ENCODE measurements at regions not wholly inside any gene's neighbourhood (a gene's known extent, or its start where the extent isn't known, plus 50 kb on each side); places are given as distances from the start of the nearest gene placed in this dataset.

GRCh38 chr15:46701346-46701745, 1016.0 kb upstream of the SEMA6D start:
- DNase-seq (ENCODE audit: extremely low read depth, low read depth) = no peak
- no peak for TF ChIP-seq CTCF (IDR thresholded peaks at IDR 0.05; ENCODE audit: low read depth, low read length)

- TF ChIP-seq CTCF (IDR thresholded peaks at IDR 0.05; ENCODE audit: low read depth, low read length) = no peak
- no peak for DNase-seq (ENCODE audit: extremely low read depth, low read depth)
These were observed 1015.4 kb upstream of the SEMA6D start for GRCh38 chr15:46701896-46702295.

- no peak for DNase-seq (ENCODE audit: extremely low read depth, low read depth)
- no peak for TF ChIP-seq CTCF (IDR thresholded peaks at IDR 0.05; ENCODE audit: low read depth, low read length)
These were observed 1014.1 kb upstream of the SEMA6D start for GRCh38 chr15:46703020-46703861.

- no peak for DNase-seq (ENCODE audit: extremely low read depth, low read depth)
These were observed 1013.3 kb upstream of the SEMA6D start for GRCh38 chr15:46703871-46704637.

GRCh38 chr15:46707452-46707851, 1009.9 kb upstream of the SEMA6D start:
- TF ChIP-seq CTCF (IDR thresholded peaks at IDR 0.05; ENCODE audit: low read depth, low read length) = no peak
- DNase-seq (ENCODE audit: extremely low read depth, low read depth) = no peak

More at GRCh38 chr15:46703871-46704637, 1013.3 kb upstream of the SEMA6D start:
- TF ChIP-seq CTCF (IDR thresholded peaks at IDR 0.05; ENCODE audit: low read depth, low read length) = no peak

- no peak for DNase-seq (ENCODE audit: extremely low read depth, low read depth)
- TF ChIP-seq CTCF (IDR thresholded peaks at IDR 0.05; ENCODE audit: low read depth, low read length) = no peak
These were observed 1009.1 kb upstream of the SEMA6D start for GRCh38 chr15:46708226-46708625.

Measured in AG09319 (cell line).